Gastroesophageal sphincter (tissue), 4 donors: ENCODE measurements at regions not wholly inside any gene's neighbourhood (a gene's known extent, or its start where the extent isn't known, plus 50 kb on each side); places are given as distances from the start of the nearest gene placed in this dataset.

Experiments
- ATAC-seq: fragments of 150-250 bp; one replicate; pipeline ENCODE4 v1.9.1; 2016; ENCODE audit warnings: mild to moderate bottlenecking, moderate library complexity
- H3K27ac ChIP-seq, 4 donors: fragments of 200-600 bp; sonication (generic) in 3 of 4; 1 replicate in 3 of 4; 2 replicates in 1 of 4; pipeline ENCODE4 v1.5.1; 2016 to 2019
- H3K27me3 ChIP-seq: fragments of 200-600 bp; sonication (generic); one replicate; pipeline ENCODE4 v1.5.1; 2019
- H3K36me3 ChIP-seq, 2 donors: fragments of 200-600 bp; sonication (generic); one replicate each; pipeline ENCODE4 v1.5.1; 2019; ENCODE audit warnings: control low read depth in 1 of 2
- H3K4me1 ChIP-seq, 3 donors: fragments of 200-600 bp; sonication (generic); 1 replicate in 2 of 3; 2 replicates in 1 of 3; pipeline ENCODE4 v1.5.1; 2016 to 2019; ENCODE audit warnings: control low read depth in 2 of 3
- H3K4me3 ChIP-seq, 2 donors: fragments of 200-600 bp; sonication (generic); one replicate each; pipeline ENCODE4 v1.5.1; 2019; ENCODE audit warnings: mild to moderate bottlenecking in 1 of 2, moderate library complexity in 1 of 2
- H3K9me3 ChIP-seq, 3 donors: fragments of 200-600 bp; sonication (generic); one replicate each; pipeline ENCODE4 v1.5.1; 2017 to 2019; ENCODE audit warnings: control low read depth in 2 of 3
- EP300 ChIP-seq: sonication (generic); formaldehyde crosslinking; IDR thresholded peaks from one replicate; pipeline ENCODE4 v1.6.1; 2017; ENCODE audit warnings: antibody characterized with exemption, mild to moderate bottlenecking
- POLR2A ChIP-seq, 2 donors: fragments of 450-650 bp; IDR thresholded peaks; one replicate each; pipeline ENCODE4 v1.6.1; 2017; ENCODE audit warnings: antibody characterized with exemption in 2 of 2, mild to moderate bottlenecking in 2 of 2, moderate library complexity in 1 of 2
- POLR2AphosphoS5 ChIP-seq: sonication (generic); formaldehyde crosslinking; IDR thresholded peaks from one replicate; pipeline ENCODE4 v1.6.1; 2017; ENCODE audit warnings: antibody characterized with exemption
- WGBS, 2 donors: methylation state at CpG; one replicate each; pipeline ENCODE4 v1.1.5; 2018; ENCODE audit warnings: low coverage in 1 of 2; 5-methylcytosine and 5-hydroxymethylcytosine counted together
- TF ChIP-seq, protein P1 (sequence below), 4 experiments: fragments of 200-600 bp in 2 of 4; fragments of 450-650 bp in 2 of 4; sonication (generic) in 1 of 4; IDR thresholded peaks; one replicate each; pipeline ENCODE4 v1.5.1; 2017 to 2019; ENCODE audit warnings: antibody characterized with exemption in 4 of 4, mild to moderate bottlenecking in 2 of 4, moderate library complexity in 2 of 4

DNA sequence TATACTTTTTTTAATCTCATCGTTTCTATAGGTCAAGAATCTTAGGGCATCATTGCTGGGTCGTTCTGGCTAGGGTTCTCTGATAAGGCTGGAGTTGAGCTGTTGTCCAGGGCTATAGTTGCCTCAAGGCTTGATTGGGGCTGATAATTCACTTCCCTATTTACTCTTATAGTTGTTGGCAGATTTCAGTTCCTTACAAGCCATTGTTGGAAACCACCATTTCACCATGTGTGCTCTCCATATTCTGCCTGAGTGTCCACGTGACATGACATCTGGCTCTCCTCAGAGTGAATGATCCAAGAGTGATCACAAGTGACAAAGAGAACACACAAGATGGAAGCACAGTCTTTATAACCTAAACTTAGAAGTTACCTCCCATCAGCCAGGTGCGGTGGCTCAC lies 852.2 kb downstream of the EFNA5 start:
- no peak for ATAC-seq
- Histone ChIP-seq H3K4me3 (no peak overlapping the region), H3K27ac (no peak overlapping the region), H3K36me3 (no peaks in the 10 kb centered on the region), H3K27me3 (no peaks in the 10 kb centered on the region), H3K4me1 (no peaks in the 10 kb centered on the region), H3K9me3 (no peaks in the 10 kb centered on the region)
- TF ChIP-seq POLR2AphosphoS5 (no peak), EP300 (no peak), POLR2A (IDR thresholded peaks at IDR 0.05) (no peak)
- TF ChIP-seq, protein P1, sequence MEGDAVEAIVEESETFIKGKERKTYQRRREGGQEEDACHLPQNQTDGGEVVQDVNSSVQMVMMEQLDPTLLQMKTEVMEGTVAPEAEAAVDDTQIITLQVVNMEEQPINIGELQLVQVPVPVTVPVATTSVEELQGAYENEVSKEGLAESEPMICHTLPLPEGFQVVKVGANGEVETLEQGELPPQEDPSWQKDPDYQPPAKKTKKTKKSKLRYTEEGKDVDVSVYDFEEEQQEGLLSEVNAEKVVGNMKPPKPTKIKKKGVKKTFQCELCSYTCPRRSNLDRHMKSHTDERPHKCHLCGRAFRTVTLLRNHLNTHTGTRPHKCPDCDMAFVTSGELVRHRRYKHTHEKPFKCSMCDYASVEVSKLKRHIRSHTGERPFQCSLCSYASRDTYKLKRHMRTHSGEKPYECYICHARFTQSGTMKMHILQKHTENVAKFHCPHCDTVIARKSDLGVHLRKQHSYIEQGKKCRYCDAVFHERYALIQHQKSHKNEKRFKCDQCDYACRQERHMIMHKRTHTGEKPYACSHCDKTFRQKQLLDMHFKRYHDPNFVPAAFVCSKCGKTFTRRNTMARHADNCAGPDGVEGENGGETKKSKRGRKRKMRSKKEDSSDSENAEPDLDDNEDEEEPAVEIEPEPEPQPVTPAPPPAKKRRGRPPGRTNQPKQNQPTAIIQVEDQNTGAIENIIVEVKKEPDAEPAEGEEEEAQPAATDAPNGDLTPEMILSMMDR (IDR thresholded peaks at IDR 0.05): no peak
- WGBS, 2 donors: 67 to 90% methylated on average over 1 to 3 of the region's 4 CpGs

DNA sequence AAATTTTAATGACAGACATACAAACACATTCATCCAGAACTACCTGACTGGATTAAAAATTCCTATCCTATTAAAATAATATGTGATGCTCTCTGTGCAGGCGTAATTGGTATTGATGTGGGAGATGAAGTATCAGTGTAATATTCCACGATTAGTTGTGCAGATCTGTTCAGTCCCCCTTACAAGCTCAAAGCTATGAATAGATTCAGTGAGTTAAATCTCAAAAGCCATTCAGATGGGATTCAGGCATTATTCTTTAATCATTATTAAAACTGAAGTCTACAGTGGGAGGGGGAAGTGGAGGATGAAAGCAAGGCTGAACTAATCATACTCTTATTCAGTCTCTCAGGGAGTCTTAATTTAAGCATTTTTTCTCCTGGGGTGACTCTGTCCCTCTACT lies 855.8 kb downstream of the EFNA5 start:
- ATAC-seq: no peak
- WGBS, 2 donors: 78 to 90% methylated on average over 2 of the region's 2 CpGs

DNA sequence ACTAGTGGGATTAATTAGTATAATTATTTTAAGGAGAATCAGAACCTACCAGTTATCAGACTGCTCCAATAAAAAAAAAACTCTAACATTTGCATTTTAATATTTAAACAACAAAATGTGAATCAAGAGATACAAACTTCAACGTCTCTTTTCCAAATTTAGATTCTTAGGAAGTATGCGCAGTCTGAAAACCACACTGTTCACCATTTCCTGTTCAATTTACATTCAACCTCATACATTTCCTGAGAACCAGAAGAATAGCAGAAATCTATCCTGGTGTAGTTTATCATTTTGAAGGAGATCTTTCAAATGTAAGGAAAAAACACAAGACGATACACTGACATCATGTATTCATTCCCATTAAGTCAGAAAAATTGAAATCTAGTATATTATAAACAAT lies 869.2 kb downstream of the EFNA5 start:
- H3K27ac ChIP-seq: no peak overlapping the region
- no peak overlapping the region for H3K4me3 ChIP-seq
- H3K36me3 ChIP-seq: no peaks in the 10 kb centered on the region
- H3K4me1 ChIP-seq: no peaks in the 10 kb centered on the region
- no peak for ATAC-seq
- 70 to 71% methylated on average over 3 of the region's 3 CpGs for WGBS, 2 donors
- no peaks in the 10 kb centered on the region for H3K27me3 ChIP-seq
- no peaks in the 10 kb centered on the region for H3K9me3 ChIP-seq
- TF ChIP-seq, protein P1 (IDR thresholded peaks at IDR 0.05): no peak
- TF ChIP-seq EP300 (no peak), POLR2AphosphoS5 (no peak), POLR2A (IDR thresholded peaks at IDR 0.05) (no peak)

More for the DNA sequence above, 855.8 kb downstream of the EFNA5 start:
- no peak overlapping the region for H3K4me3 ChIP-seq
- TF ChIP-seq, protein P1 (IDR thresholded peaks at IDR 0.05): no peak
- TF ChIP-seq POLR2A (IDR thresholded peaks at IDR 0.05) (no peak), EP300 (no peak), POLR2AphosphoS5 (no peak)
- no peak overlapping the region for H3K27ac ChIP-seq
- H3K27me3 ChIP-seq: no peaks in the 10 kb centered on the region
- H3K4me1 ChIP-seq: no peaks in the 10 kb centered on the region
- no peaks in the 10 kb centered on the region for H3K36me3 ChIP-seq
- H3K9me3 ChIP-seq: no peaks in the 10 kb centered on the region

DNA sequence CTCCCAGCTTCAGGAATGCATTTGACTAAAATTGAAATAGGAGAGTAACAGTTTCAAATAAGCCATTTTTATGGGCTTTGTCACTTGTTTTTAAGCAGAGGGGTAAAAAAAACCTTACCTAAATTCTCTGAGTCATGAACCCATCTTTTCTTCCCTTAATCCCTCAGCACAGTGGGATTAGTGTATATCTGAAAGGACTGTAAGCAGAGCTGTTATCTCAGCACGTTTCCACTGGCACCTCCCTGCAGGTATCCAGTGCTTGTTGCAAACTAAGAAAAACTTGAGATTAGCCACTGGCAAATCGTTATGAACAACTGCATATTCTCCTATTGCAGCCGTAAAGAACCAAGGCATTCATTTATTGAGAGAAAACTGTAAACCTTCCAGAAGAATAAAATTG lies 872.7 kb downstream of the EFNA5 start:
- WGBS, 2 donors: 61 to 68% methylated on average over 3 of the region's 3 CpGs
- ATAC-seq: no peak
- Histone ChIP-seq H3K9me3 (no peaks in the 10 kb centered on the region), H3K36me3 (no peaks in the 10 kb centered on the region), H3K27me3 (no peaks in the 10 kb centered on the region), H3K27ac (no peak overlapping the region), H3K4me1 (no peaks in the 10 kb centered on the region), H3K4me3 (no peak overlapping the region)
- TF ChIP-seq POLR2AphosphoS5 (no peak), EP300 (no peak), POLR2A (IDR thresholded peaks at IDR 0.05) (no peak)
- TF ChIP-seq, protein P1 (IDR thresholded peaks at IDR 0.05): no peak

DNA sequence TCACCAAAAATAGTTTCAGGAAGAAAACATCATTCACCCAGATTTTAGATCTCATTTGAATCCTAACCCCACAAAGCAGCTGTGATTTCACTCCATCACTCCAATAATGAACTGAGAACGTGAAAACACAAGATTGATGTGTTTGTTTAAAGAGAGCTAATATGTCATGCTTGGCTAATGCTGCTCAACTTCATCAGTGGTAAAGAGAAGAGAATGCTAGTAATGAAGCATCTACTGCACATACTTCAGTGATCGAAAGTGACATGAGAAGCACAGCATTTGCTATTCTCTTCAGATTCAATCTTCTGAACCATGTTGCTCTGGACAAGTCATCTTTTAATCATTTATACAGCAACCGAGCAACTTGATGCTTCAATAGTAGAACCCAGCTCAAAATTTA lies 874.7 kb downstream of the EFNA5 start:
- ATAC-seq: no peak
- 40 to 69% methylated on average over 3 of the region's 3 CpGs for WGBS, 2 donors

More for the DNA sequence above, 874.7 kb downstream of the EFNA5 start:
- Histone ChIP-seq H3K36me3 (no peaks in the 10 kb centered on the region), H3K9me3 (no peaks in the 10 kb centered on the region), H3K27ac (no peak overlapping the region), H3K4me1 (no peaks in the 10 kb centered on the region), H3K27me3 (no peaks in the 10 kb centered on the region), H3K4me3 (no peak overlapping the region)
- TF ChIP-seq POLR2A (IDR thresholded peaks at IDR 0.05) (no peak), EP300 (no peak), POLR2AphosphoS5 (no peak)
- TF ChIP-seq, protein P1 (IDR thresholded peaks at IDR 0.05): no peak
